D721Med (cell line): ENCODE measurements at regions not wholly inside any gene's neighbourhood (a gene's known extent, or its start where the extent isn't known, plus 50 kb on each side); places are given as distances from the start of the nearest gene placed in this dataset.

ENCODE experiments used
- DNase-seq: peaks from one replicate; pipeline ENCODE4 v3.0.0; 2011; ENCODE audit warnings: low spot score; ENCODE audit not compliant: insufficient read length
- FAIRE-seq: peaks from 2 replicates; lab custom pipeline; 2011; peaks lifted over from hg19 to GRCh38; lab: Jason Lieb, UNC
- CTCF ChIP-seq: IDR thresholded peaks from 2 replicates; pipeline ENCODE4 v1.5.1; 2012; ENCODE audit warnings: mild to moderate bottlenecking, control low read depth; ENCODE audit not compliant: insufficient read depth; ENCODE audit errors: missing control alignments

GRCh38 chr13:103638706-103639105 is 572.5 kb upstream of the SLC10A2 start:
- DNase-seq (no peak), FAIRE-seq (no peak)
- no peak for TF ChIP-seq CTCF

DNA sequence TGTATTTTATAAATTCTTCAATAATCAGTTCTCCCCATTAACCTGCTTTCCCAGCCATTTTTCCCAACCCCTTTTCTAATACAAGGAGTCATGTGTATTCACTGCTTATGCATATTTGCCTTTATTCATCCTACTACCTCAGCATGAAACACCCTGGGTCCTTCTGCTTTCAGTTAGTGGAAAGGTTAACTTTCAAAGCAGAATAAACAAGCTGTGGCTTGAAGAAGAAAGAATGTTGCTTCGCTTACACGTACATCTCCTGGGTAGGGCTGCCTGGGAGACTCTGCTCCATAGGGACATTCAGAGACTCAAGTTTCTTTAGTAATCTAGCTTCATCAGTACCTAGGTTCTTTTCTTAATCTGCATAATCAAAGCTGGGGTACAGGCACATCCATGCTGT is 567.8 kb upstream of the SLC10A2 start:
- TF ChIP-seq CTCF, result no peak
- DNase-seq (no peak), FAIRE-seq (no peak)

GRCh38 chr13:103625194-103625593 is 559.0 kb upstream of the SLC10A2 start:
- DNase-seq (no peak), FAIRE-seq (no peak)
- no peak for TF ChIP-seq CTCF

DNA sequence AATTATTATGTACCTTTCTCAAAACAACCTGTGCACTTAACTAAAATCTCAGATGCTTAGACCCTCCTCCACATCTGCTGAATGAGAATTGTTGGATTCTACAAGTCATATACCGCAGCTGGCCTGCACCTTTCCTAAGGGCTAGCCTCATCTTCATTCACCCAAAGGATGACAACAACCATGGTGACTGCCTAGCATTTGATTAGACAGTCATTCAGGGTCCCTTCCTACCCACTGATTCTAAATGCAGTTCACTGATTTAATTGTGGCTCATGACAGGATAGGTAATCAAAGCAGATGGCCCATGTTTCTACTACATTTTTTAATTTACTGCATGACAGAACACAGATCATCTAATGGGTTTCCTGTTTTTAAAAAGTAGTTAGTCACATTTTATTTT is 551.9 kb upstream of the SLC10A2 start:
- FAIRE-seq (no peak), DNase-seq (no peak)
- no peak for TF ChIP-seq CTCF

DNA sequence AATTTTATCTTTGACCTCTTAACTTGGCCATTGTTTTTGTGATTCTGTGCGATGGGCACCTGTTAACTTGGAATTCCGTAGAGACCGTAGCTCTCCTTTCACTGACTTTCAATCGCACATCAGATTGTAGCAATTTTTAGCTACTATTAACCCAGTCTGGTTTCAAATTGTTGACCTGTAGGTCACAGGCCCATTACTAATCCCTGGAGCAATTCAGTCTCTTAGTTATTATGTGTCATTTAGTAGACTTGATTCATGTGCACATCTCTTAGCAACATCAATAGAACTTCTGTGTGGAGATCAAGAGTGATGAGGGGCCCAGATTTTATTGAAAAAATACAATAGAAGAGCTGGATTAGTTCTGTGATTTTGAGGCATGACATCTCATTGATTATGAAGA is 549.6 kb upstream of the SLC10A2 start:
- DNase-seq (no peak), FAIRE-seq (no peak)
- TF ChIP-seq CTCF, result no peak

DNA sequence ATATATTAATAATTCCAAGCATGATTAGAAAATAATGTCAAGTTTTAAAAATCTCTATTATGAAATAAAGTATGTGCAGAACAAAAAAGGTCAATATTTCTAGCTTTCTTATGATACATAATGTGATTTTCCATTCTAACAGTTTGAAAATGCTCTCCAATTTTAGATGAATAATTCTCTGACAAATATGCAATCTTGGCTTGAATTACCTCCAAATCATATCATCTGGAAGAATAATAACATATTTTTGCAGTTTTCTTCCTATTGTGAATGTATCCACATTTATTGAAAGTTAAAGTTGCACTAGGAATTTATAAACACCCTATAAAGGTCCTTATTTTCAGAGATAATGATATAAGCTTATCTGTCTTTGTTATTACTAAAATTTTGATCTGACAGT is 548.5 kb upstream of the SLC10A2 start:
- TF ChIP-seq CTCF, result no peak
- FAIRE-seq, result no peak
- DNase-seq, result no peak

DNA sequence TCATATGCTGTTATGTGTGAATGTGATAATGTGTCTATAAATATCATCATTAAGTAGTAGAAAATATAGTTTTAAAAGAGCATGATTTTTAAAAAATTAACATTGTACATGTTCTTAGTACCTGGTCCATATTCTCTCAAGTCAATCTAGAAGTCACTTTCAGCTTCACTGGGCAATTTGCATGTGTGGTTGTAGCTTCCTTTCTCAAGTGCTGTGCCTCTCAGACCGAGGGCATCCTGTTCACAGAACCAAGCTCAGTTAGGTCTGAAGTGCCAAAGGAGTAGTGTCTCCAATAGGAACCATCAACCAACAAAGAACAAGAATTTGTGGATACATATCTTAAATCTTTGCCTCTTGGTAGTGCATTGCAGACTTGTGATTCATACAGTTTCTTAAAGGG is 541.8 kb upstream of the SLC10A2 start:
- DNase-seq (no peak), FAIRE-seq (no peak)
- no peak for TF ChIP-seq CTCF
